ENCODE measurements at regions not wholly inside any gene's neighbourhood (a gene's known extent, or its start where the extent isn't known, plus 50 kb on each side); places are given as distances from the start of the nearest gene placed in this dataset.

GRCh38 chr1:191284175-191284574 lies 806.5 kb upstream of the BRINP3 start:
- TF ChIP-seq POLR2AphosphoS5 (IDR thresholded peaks at IDR 0.05; ENCODE audit: low read length) (no peak), POLR2A (IDR thresholded peaks at IDR 0.05; ENCODE audit: low read depth, low read length) (no peak), CTCF (IDR thresholded peaks at IDR 0.05 in 2 of 3, conservative IDR thresholded peaks at IDR 0.05 in 1 of 3; ENCODE audit: control insufficient read depth in 2 of 3, extremely low read depth in 1 of 3, insufficient read depth in 1 of 3, low read depth in 3 of 3, low read length in 3 of 3) (no peak), ZNF274 (IDR thresholded peaks at IDR 0.05; ENCODE audit: insufficient read depth, insufficient read length) (no peak), CUX1 (IDR thresholded peaks at IDR 0.05; ENCODE audit: insufficient replicate concordance, low read depth, low read length) (no peak), CREM (IDR thresholded peaks at IDR 0.05; ENCODE audit: low read depth) (no peak), RFX5 (IDR thresholded peaks at IDR 0.05; ENCODE audit: low read depth, low read length) (no peak), TCF7 (IDR thresholded peaks at IDR 0.05; ENCODE audit: borderline replicate concordance) (no peak), EZH2 (IDR thresholded peaks at IDR 0.05; ENCODE audit: borderline replicate concordance, control insufficient read depth, low read depth, low read length) (no peak), TBL1XR1 (IDR thresholded peaks at IDR 0.05; ENCODE audit: low read depth, low read length) (no peak), POLR2AphosphoS2 (IDR thresholded peaks at IDR 0.05; ENCODE audit: low read depth, low read length) (no peak)

Measured in GM12878 (cell line).